Hepatocyte (in vitro differentiated cells): ENCODE measurements at regions not wholly inside any gene's neighbourhood (a gene's known extent, or its start where the extent isn't known, plus 50 kb on each side); places are given as distances from the start of the nearest gene placed in this dataset.

Experiments used
- DNase-seq: peaks from one replicate; pipeline ENCODE4 v3.0.0-alpha.2; 2016; ENCODE audit warnings: low spot score
- H2AFZ ChIP-seq: fragments of 200-600 bp; sonication (generic); 2 replicates; pipeline ENCODE4 v1.6.0; 2016; ENCODE audit warnings: antibody characterized with exemption, mild to moderate bottlenecking
- H3K27ac ChIP-seq: fragments of 200-600 bp; sonication (generic); 2 replicates; pipeline ENCODE4 v1.5.1; 2016; ENCODE audit warnings: mild to moderate bottlenecking
- H3K27me3 ChIP-seq: fragments of 200-600 bp; sonication (generic); 2 replicates; pipeline ENCODE4 v1.6.1; 2016
- H3K36me3 ChIP-seq: fragments of 200-600 bp; sonication (generic); replicated peaks from 2 replicates; pipeline ENCODE4 v1.5.1; 2016; ENCODE audit warnings: low read depth; ENCODE audit not compliant: insufficient read depth
- H3K4me1 ChIP-seq: fragments of 200-600 bp; sonication (generic); 2 replicates; pipeline ENCODE4 v1.5.1; 2016; ENCODE audit warnings: mild to moderate bottlenecking, moderate library complexity; ENCODE audit not compliant: insufficient read depth
- H3K4me2 ChIP-seq: fragments of 200-600 bp; sonication (generic); 2 replicates; pipeline ENCODE4 v1.6.0; 2016
- H3K4me3 ChIP-seq: fragments of 200-600 bp; sonication (generic); 2 replicates; pipeline ENCODE4 v1.5.1; 2016; ENCODE audit warnings: mild to moderate bottlenecking
- H3K79me2 ChIP-seq: fragments of 200-600 bp; sonication (generic); 2 replicates; pipeline ENCODE4 v1.6.0; 2017; ENCODE audit warnings: mild to moderate bottlenecking
- H3K9me2 ChIP-seq: fragments of 200-600 bp; sonication (generic); replicated peaks from 2 replicates; pipeline ENCODE4 v1.6.0; 2017; ENCODE audit warnings: mild to moderate bottlenecking; ENCODE audit not compliant: insufficient read depth
- H3K9me3 ChIP-seq: fragments of 200-600 bp; sonication (generic); 2 replicates; pipeline ENCODE4 v1.5.1; 2016; ENCODE audit warnings: low read depth, mild to moderate bottlenecking
- H4K20me1 ChIP-seq: fragments of 200-600 bp; sonication (generic); 2 replicates; pipeline ENCODE4 v1.6.0; 2016; ENCODE audit warnings: mild to moderate bottlenecking; ENCODE audit not compliant: insufficient read depth, poor library complexity, severe bottlenecking
- CTCF ChIP-seq: fragments of 200-600 bp; sonication (generic); IDR thresholded peaks from 2 replicates; pipeline ENCODE4 v1.5.1; 2016; ENCODE audit warnings: antibody characterized with exemption, mild to moderate bottlenecking; ENCODE audit not compliant: poor library complexity
- EZH2 ChIP-seq: fragments of 200-600 bp; sonication (generic); IDR thresholded peaks from 2 replicates; pipeline ENCODE4 v1.6.1; 2016; ENCODE audit warnings: antibody characterized with exemption, mild to moderate bottlenecking, borderline replicate concordance
- EZH2phosphoT487 ChIP-seq: fragments of 200-600 bp; sonication (generic); IDR thresholded peaks from one replicate; pipeline ENCODE4 v1.6.1; 2018; ENCODE audit warnings: antibody characterized with exemption, mild to moderate bottlenecking, low read depth, moderate library complexity; ENCODE audit not compliant: unreplicated experiment, severe bottlenecking
- WGBS: methylation state at CpG from one replicate; pipeline ENCODE4 v1.1.6; 2016; ENCODE audit warnings: low lambda C conversion rate; ENCODE audit errors: missing lambda C conversion rate; 5-methylcytosine and 5-hydroxymethylcytosine counted together

- Histone ChIP-seq H3K27me3 (no peaks in the 10 kb centered on the region), H2AFZ (no peak overlapping the region), H3K36me3 (no peaks in the 10 kb centered on the region), H3K4me2 (no peak overlapping the region), H3K4me3 (no peak overlapping the region), H3K9me3 (no peaks in the 10 kb centered on the region), H3K9me2 (no peaks in the 10 kb centered on the region), H4K20me1 (no peaks in the 10 kb centered on the region), H3K4me1 (peaks cover 4% of the 10 kb centered on the region), H3K27ac (no peak overlapping the region), H3K79me2 (no peaks in the 10 kb centered on the region)
- TF ChIP-seq EZH2 (no peak), EZH2phosphoT487 (no peak), CTCF (no peak)
- WGBS = 85% methylated on average over 4 of the region's 4 CpGs
- no peak for DNase-seq
Observed at GRCh38 chr11:122604621-122605020, 50.9 kb upstream of the UBASH3B start.

GRCh38 chr11:122601141-122602125, 54.1 kb upstream of the UBASH3B start:
- WGBS = 60% methylated on average over 7 of the region's 7 CpGs
- H3K9me3 ChIP-seq = no peaks in the 10 kb centered on the region
- no peaks in the 10 kb centered on the region for H3K36me3 ChIP-seq
- H4K20me1 ChIP-seq = no peaks in the 10 kb centered on the region
- peak overlapping the region; percentile 56 for H3K27ac ChIP-seq
- peak overlapping the region; percentile 18 for H3K4me2 ChIP-seq
- no peak overlapping the region for H2AFZ ChIP-seq
- no peak overlapping the region for H3K4me3 ChIP-seq
- H3K79me2 ChIP-seq = no peaks in the 10 kb centered on the region
- no peaks in the 10 kb centered on the region for H3K9me2 ChIP-seq
- no peaks in the 10 kb centered on the region for H3K27me3 ChIP-seq
- TF ChIP-seq EZH2 = no peak
- TF ChIP-seq CTCF = no peak
- TF ChIP-seq EZH2phosphoT487 = no peak
- DNase-seq = peak; percentile 68
- H3K4me1 ChIP-seq = peaks cover 4% of the 10 kb centered on the region

GRCh38 chr11:122600290-122600689, 55.2 kb upstream of the UBASH3B start:
- H2AFZ ChIP-seq = no peak overlapping the region
- H3K9me3 ChIP-seq = no peaks in the 10 kb centered on the region
- H3K27me3 ChIP-seq = no peaks in the 10 kb centered on the region
- H3K79me2 ChIP-seq = no peaks in the 10 kb centered on the region
- no peak overlapping the region for H3K4me2 ChIP-seq
- H3K27ac ChIP-seq = no peak overlapping the region
- WGBS = 98% methylated on average over 2 of the region's 2 CpGs
- no peaks in the 10 kb centered on the region for H4K20me1 ChIP-seq
- H3K4me1 ChIP-seq = peaks cover 4% of the 10 kb centered on the region
- no peak for TF ChIP-seq EZH2
- TF ChIP-seq CTCF = no peak
- TF ChIP-seq EZH2phosphoT487 = no peak
- H3K9me2 ChIP-seq = no peaks in the 10 kb centered on the region
- H3K4me3 ChIP-seq = no peak overlapping the region
- no peaks in the 10 kb centered on the region for H3K36me3 ChIP-seq
- no peak for DNase-seq
